Peyer's patch (tissue), 4 donors: ENCODE measurements at regions not wholly inside any gene's neighbourhood (a gene's known extent, or its start where the extent isn't known, plus 50 kb on each side); places are given as distances from the start of the nearest gene placed in this dataset.

Experiments used
- CTCF ChIP-seq, 6 experiments: fragments of 450-650 bp in 4 of 6; fragments of 200-600 bp in 2 of 6; sonication (generic) in 1 of 6; IDR thresholded peaks; one replicate each; pipeline ENCODE4 v1.5.1; 2017 to 2019; ENCODE audit warnings: antibody characterized with exemption in 6 of 6, mild to moderate bottlenecking in 3 of 6, moderate library complexity in 1 of 6
- POLR2A ChIP-seq, 2 donors: fragments of 450-650 bp; IDR thresholded peaks; one replicate each; pipeline ENCODE4 v1.5.1; 2017; ENCODE audit warnings: antibody characterized with exemption in 2 of 2, mild to moderate bottlenecking in 2 of 2, moderate library complexity in 2 of 2

GRCh38 chr2:5479265-5479928 is 212.8 kb upstream of the SOX11 start:
- TF ChIP-seq CTCF (IDR thresholded peaks at IDR 0.05) (no peak), POLR2A (IDR thresholded peaks at IDR 0.05) (no peak)
